D721Med (cell line): ENCODE measurements at regions not wholly inside any gene's neighbourhood (a gene's known extent, or its start where the extent isn't known, plus 50 kb on each side); places are given as distances from the start of the nearest gene placed in this dataset.

Experiments used
- DNase-seq: peaks from one replicate; pipeline ENCODE4 v3.0.0; 2011; ENCODE audit warnings: low spot score; ENCODE audit not compliant: insufficient read length
- FAIRE-seq: peaks from 2 replicates; lab custom pipeline; 2011; peaks lifted over from hg19 to GRCh38; lab: Jason Lieb, UNC
- TF ChIP-seq, protein P1 (sequence below): IDR thresholded peaks from 2 replicates; pipeline ENCODE4 v1.5.1; 2012; ENCODE audit warnings: mild to moderate bottlenecking, control low read depth; ENCODE audit not compliant: insufficient read depth; ENCODE audit errors: missing control alignments

DNA sequence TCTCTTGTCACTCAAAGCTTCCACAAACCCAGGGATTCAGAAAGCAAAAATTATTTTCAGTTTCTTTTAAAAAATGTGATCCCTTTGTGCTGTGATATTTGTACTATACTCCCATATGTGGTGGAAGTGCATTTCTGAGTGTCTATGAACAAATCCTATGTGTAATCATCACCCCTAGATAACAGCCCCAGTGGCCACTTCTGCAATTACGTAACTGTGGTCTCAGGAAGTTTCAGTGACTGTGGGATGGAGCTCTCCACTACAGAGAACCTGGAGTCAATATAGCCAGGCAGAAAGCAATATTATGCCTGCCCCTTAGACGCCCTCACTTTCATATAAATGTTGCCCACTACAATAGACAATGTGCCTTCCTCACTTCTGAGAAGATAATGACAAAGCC is 1101.7 kb upstream of the GHITM start:
- FAIRE-seq (no peak), DNase-seq (no peak)

DNA sequence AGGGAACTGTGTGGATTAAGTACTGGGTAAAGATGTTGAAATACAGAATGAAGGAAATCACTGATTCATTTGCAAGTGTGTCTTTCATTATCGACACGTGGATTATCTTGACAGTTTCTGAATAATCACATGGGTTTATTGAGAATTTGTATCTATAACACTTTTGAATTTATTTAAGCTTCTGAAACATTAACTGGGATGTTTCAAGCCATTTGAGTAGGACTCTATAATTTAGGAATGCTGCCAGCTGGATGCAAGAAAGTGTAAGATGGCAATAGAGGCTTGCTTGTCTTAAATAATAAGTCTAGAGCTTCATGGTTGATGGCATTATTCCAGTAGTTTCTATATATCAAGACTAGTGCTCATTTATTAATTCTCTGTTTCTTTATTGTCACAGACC is 1100.7 kb upstream of the GHITM start:
- FAIRE-seq (no peak), DNase-seq (no peak)
- TF ChIP-seq, protein P1, sequence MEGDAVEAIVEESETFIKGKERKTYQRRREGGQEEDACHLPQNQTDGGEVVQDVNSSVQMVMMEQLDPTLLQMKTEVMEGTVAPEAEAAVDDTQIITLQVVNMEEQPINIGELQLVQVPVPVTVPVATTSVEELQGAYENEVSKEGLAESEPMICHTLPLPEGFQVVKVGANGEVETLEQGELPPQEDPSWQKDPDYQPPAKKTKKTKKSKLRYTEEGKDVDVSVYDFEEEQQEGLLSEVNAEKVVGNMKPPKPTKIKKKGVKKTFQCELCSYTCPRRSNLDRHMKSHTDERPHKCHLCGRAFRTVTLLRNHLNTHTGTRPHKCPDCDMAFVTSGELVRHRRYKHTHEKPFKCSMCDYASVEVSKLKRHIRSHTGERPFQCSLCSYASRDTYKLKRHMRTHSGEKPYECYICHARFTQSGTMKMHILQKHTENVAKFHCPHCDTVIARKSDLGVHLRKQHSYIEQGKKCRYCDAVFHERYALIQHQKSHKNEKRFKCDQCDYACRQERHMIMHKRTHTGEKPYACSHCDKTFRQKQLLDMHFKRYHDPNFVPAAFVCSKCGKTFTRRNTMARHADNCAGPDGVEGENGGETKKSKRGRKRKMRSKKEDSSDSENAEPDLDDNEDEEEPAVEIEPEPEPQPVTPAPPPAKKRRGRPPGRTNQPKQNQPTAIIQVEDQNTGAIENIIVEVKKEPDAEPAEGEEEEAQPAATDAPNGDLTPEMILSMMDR = no peak

More for the DNA sequence above, 1101.7 kb upstream of the GHITM start:
- TF ChIP-seq, protein P1 = no peak

GRCh38 chr10:83045731-83046130 is 1093.6 kb upstream of the GHITM start:
- TF ChIP-seq, protein P1 = no peak
- FAIRE-seq (no peak), DNase-seq (no peak)

GRCh38 chr10:83050815-83051214 is 1088.5 kb upstream of the GHITM start:
- FAIRE-seq (no peak), DNase-seq (no peak)
- TF ChIP-seq, protein P1 = no peak

- DNase-seq (no peak), FAIRE-seq (no peak)
- TF ChIP-seq, protein P1 = no peak
These were observed 1076.4 kb upstream of the GHITM start for GRCh38 chr10:83062871-83063270.

DNA sequence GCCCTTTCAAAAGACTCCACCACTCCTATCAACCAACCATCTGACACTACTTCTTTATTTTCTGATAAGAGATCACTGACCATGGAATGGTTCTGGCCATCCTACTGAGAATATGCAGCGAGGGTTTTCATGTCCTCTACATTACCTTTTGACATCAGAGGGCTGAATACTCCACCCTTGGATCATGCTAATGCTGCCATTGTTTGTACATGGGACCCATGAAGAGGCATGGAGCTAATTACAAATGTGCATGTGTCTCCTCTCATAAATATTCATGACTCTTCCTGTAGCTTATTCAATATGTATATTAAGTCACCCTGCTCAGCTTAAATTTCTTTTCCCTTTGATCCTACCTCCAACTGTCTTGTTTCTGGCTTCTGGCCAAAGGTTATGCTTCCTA is 1065.8 kb upstream of the GHITM start:
- no peak for DNase-seq
- no peak for FAIRE-seq
- TF ChIP-seq, protein P1 = no peak

GRCh38 chr10:83075016-83075814 is 1064.1 kb upstream of the GHITM start:
- FAIRE-seq (peak; percentile 32), DNase-seq (no peak)
- TF ChIP-seq, protein P1 = no peak
